ENCODE measurements at regions not wholly inside any gene's neighbourhood (a gene's known extent, or its start where the extent isn't known, plus 50 kb on each side); places are given as distances from the start of the nearest gene placed in this dataset.

DNA sequence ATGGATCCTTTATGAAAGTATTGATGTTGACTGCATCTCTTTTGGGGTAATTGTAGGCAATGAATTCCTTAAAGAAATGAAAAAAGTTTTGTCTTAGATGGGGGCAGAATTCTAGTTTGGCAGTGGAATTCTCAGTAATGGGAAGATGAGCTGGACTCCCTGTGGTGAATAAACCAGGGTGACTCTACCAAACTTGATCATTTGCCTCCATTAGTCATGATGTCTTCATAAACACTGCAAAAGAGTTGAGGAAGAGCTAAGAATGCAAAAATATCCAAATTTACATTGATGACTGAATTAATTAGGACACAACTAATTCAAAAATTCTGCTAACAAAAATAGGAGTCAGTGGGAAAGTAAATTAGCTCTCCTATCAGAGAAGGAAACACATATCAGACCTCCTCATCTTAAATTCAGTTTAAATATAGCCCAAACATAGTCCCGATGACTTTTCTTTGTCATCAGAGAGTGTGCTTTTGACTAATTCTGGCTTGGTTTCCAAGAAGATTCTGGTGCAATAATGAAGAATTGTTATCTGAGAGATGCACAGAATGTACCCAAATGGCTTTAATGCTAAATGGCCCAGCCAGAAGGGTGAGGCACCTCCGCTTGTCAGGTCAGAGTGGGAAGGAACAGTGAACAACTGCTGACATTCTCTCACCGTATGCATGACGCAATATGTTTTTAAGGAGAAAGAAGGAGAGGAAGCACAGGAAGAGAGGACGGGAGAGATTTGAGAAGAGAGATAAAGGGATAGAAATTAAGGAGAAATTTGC, 525.1 kb downstream of the LMO4 start:
- Histone ChIP-seq H3K36me3 (ENCODE audit: insufficient read depth, low read length) (no peaks in the 10 kb centered on the region), H3K27me3 (ENCODE audit: control insufficient read depth in 1 of 2, insufficient read depth in 2 of 2, low read length in 2 of 2) (no peaks in the 10 kb centered on the region), H3K9me3 (ENCODE audit: control insufficient read depth in 1 of 2, insufficient read depth in 1 of 2, low read length in 2 of 2) (no peaks in the 10 kb centered on the region), H3K4me1 (ENCODE audit: insufficient read depth, low read length) (no peaks in the 10 kb centered on the region), H3K27ac (ENCODE audit: low read depth in 1 of 2, low read length in 2 of 2) (no peak overlapping the region), H3K4me3 (ENCODE audit: low read length) (no peak overlapping the region)
- intact Hi-C loops (cut with DNase I, micrococcal nuclease): no loop called here
- no peaks in the 10 kb centered on the region for H3K27me3 Mint-ChIP-seq
- H3K4me1 Mint-ChIP-seq (ENCODE audit: low read depth): no peaks in the 10 kb centered on the region
- ChIA-PET CTCF (no interaction called here), POLR2A (no interaction called here)
- no peaks in the 10 kb centered on the region for H3K36me3 Mint-ChIP-seq (ENCODE audit: low read depth)
- TF ChIP-seq CTCF (IDR thresholded peaks at IDR 0.05): no peak
- no peak overlapping the region for H3K4me3 Mint-ChIP-seq
- H3K27ac Mint-ChIP-seq: no peak overlapping the region
- no peak for DNase-seq
- no peak for ATAC-seq (ENCODE audit: poor library complexity)
- no peaks in the 10 kb centered on the region for H3K9me3 Mint-ChIP-seq

GRCh38 chr1:87863317-87863716, 534.6 kb downstream of the LMO4 start:
- no peaks in the 10 kb centered on the region for H3K4me1 ChIP-seq (ENCODE audit: insufficient read depth, low read length)
- Mint-ChIP-seq H3K4me1 (ENCODE audit: low read depth) (peaks cover 6% of the 10 kb centered on the region), H3K27ac (no peak overlapping the region), H3K4me3 (no peak overlapping the region), H3K27me3 (no peaks in the 10 kb centered on the region), H3K9me3 (peaks cover 5% of the 10 kb centered on the region), H3K36me3 (ENCODE audit: low read depth) (no peaks in the 10 kb centered on the region)
- no peaks in the 10 kb centered on the region for H3K36me3 ChIP-seq (ENCODE audit: insufficient read depth, low read length)
- ATAC-seq (ENCODE audit: poor library complexity): no peak
- H3K4me3 ChIP-seq (ENCODE audit: low read length): no peak overlapping the region
- no peak for TF ChIP-seq CTCF (IDR thresholded peaks at IDR 0.05)
- DNase-seq: no peak
- H3K27me3 ChIP-seq (ENCODE audit: control insufficient read depth in 1 of 2, insufficient read depth in 2 of 2, low read length in 2 of 2): no peaks in the 10 kb centered on the region
- ChIA-PET POLR2A (no interaction called here), CTCF (no interaction called here)
- H3K27ac ChIP-seq (ENCODE audit: low read depth in 1 of 2, low read length in 2 of 2): no peak overlapping the region
- H3K9me3 ChIP-seq (ENCODE audit: control insufficient read depth in 1 of 2, insufficient read depth in 1 of 2, low read length in 2 of 2): no peaks in the 10 kb centered on the region
- intact Hi-C loops (cut with DNase I, micrococcal nuclease): no loop called here

DNA sequence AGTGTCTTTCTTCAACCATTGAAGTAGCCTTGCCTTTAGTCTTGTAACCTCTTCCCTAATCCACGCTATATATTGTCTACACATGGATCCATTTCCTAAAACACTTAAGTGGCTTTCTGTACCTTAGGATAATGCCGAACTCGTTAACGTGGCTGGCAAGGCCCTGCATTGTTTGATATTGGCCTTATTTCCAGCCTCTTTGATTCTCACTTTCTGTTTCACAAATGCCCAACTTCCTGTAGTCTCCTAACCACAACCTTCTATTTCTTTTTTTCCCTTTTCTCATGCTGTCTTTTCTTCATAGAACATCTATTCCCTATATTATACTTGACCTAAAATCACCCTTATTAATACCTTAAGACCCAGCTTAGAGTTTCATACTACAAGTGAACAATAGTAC, 536.0 kb downstream of the LMO4 start:
- Mint-ChIP-seq H3K36me3 (ENCODE audit: low read depth) (no peaks in the 10 kb centered on the region), H3K4me3 (no peak overlapping the region), H3K4me1 (ENCODE audit: low read depth) (peaks cover 6% of the 10 kb centered on the region), H3K9me3 (peaks cover 5% of the 10 kb centered on the region), H3K27me3 (no peaks in the 10 kb centered on the region), H3K27ac (no peak overlapping the region)
- Histone ChIP-seq H3K9me3 (ENCODE audit: control insufficient read depth in 1 of 2, insufficient read depth in 1 of 2, low read length in 2 of 2) (no peaks in the 10 kb centered on the region), H3K36me3 (ENCODE audit: insufficient read depth, low read length) (no peaks in the 10 kb centered on the region), H3K27me3 (ENCODE audit: control insufficient read depth in 1 of 2, insufficient read depth in 2 of 2, low read length in 2 of 2) (no peaks in the 10 kb centered on the region), H3K4me1 (ENCODE audit: insufficient read depth, low read length) (no peaks in the 10 kb centered on the region), H3K4me3 (ENCODE audit: low read length) (no peak overlapping the region), H3K27ac (ENCODE audit: low read depth in 1 of 2, low read length in 2 of 2) (no peak overlapping the region)
- no peak for TF ChIP-seq CTCF (IDR thresholded peaks at IDR 0.05)
- intact Hi-C loops (cut with DNase I, micrococcal nuclease): no loop called here
- peak in 1 of 14 experiments; percentile 7 for DNase-seq
- ChIA-PET CTCF (no interaction called here), POLR2A (no interaction called here)
- no peak for ATAC-seq (ENCODE audit: poor library complexity)

All from CD4-positive, alpha-beta T cell (primary cell).